Activated B cell treated with CpG ODN at 0.5 μM for 24 hours (primary cell): ENCODE measurements at regions not wholly inside any gene's neighbourhood (a gene's known extent, or its start where the extent isn't known, plus 50 kb on each side); places are given as distances from the start of the nearest gene placed in this dataset.

Experiments used
- ATAC-seq: fragments of 200-7000 bp; cut with Tn5 transposase; one replicate; pipeline ENCODE4 v1.10.0; 2021; ENCODE audit warnings: low read depth, mild to moderate bottlenecking, moderate library complexity
- CTCF ChIA-PET: fragments of 350-600 bp; sonication (Branson Sonifier 250); formaldehyde crosslinking; loops from one replicate; lab custom pipeline; 2021; ENCODE audit warnings: antibody characterized with exemption; lab: Charles Lee
- POLR2A ChIA-PET: fragments of 350-600 bp; sonication (Branson Sonifier 250); formaldehyde crosslinking; loops from one replicate; lab custom pipeline; 2021; ENCODE audit warnings: antibody characterized with exemption; lab: Charles Lee
- DNase-seq: peaks from one replicate; pipeline ENCODE4 v3.0.0; 2022
- H3K27ac Mint-ChIP-seq: one replicate; pipeline ENCODE4 v1.8.0; 2020; ENCODE audit warnings: mixed read lengths
- H3K27me3 Mint-ChIP-seq: one replicate; pipeline ENCODE4 v1.8.0; 2021; ENCODE audit warnings: mixed read lengths
- H3K36me3 Mint-ChIP-seq: one replicate; pipeline ENCODE4 v1.8.0; 2021; ENCODE audit warnings: low read depth, mixed read lengths
- H3K4me1 Mint-ChIP-seq: one replicate; pipeline ENCODE4 v1.8.0; 2021; ENCODE audit warnings: mixed read lengths
- H3K4me3 Mint-ChIP-seq: one replicate; pipeline ENCODE4 v1.8.0; 2020; ENCODE audit warnings: mild to moderate bottlenecking, mixed read lengths
- H3K9me3 Mint-ChIP-seq: one replicate; pipeline ENCODE4 v1.8.0; 2020; ENCODE audit warnings: mixed read lengths
- intact Hi-C: fragments of 100-400 bp; cut with micrococcal nuclease; formaldehyde crosslinking; loops from one replicate; pipeline ENCODE4 v1.15.1; 2024
- TF ChIP-seq, protein P1 (sequence below): fragments of 200-600 bp; IDR thresholded peaks from one replicate; pipeline ENCODE4 v1.8.0; 2022; ENCODE audit warnings: antibody characterized with exemption, mild to moderate bottlenecking

DNA sequence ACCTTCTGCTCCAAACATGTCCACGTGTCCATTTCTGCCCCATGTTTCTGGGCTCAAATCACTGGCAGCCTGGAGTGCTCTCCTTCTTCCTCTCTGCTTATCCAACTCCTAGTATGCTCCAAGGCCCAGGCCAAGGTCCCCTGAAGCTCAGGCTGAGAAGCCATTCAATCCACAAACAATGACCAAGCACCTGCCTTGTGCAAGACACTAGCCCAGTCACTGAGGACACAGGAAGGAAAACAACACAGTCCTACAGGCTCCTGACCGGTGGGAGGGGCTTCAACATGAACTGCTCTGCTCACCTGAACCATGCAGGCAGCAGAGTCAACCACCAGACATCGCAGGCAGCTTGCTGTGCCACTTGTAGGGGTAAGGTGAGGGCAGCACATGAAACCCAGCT, 93.6 kb downstream of the RPL27A start:
- ATAC-seq (no peak), DNase-seq (no peak)
- TF ChIP-seq, protein P1, sequence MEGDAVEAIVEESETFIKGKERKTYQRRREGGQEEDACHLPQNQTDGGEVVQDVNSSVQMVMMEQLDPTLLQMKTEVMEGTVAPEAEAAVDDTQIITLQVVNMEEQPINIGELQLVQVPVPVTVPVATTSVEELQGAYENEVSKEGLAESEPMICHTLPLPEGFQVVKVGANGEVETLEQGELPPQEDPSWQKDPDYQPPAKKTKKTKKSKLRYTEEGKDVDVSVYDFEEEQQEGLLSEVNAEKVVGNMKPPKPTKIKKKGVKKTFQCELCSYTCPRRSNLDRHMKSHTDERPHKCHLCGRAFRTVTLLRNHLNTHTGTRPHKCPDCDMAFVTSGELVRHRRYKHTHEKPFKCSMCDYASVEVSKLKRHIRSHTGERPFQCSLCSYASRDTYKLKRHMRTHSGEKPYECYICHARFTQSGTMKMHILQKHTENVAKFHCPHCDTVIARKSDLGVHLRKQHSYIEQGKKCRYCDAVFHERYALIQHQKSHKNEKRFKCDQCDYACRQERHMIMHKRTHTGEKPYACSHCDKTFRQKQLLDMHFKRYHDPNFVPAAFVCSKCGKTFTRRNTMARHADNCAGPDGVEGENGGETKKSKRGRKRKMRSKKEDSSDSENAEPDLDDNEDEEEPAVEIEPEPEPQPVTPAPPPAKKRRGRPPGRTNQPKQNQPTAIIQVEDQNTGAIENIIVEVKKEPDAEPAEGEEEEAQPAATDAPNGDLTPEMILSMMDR = no peak
- Mint-ChIP-seq H3K36me3 (no peaks in the 10 kb centered on the region), H3K27ac (no peak overlapping the region), H3K4me1 (peaks cover 2% of the 10 kb centered on the region), H3K9me3 (no peaks in the 10 kb centered on the region), H3K4me3 (no peak overlapping the region), H3K27me3 (peaks cover 7% of the 10 kb centered on the region)
- ChIA-PET POLR2A (no interaction called here), CTCF (no interaction called here)
- intact Hi-C loops = no loop called here

GRCh38 chr11:8777907-8778767, 95.5 kb downstream of the RPL27A start:
- ATAC-seq = peak; percentile 21
- H3K27ac Mint-ChIP-seq = no peak overlapping the region

GRCh38 chr11:8779107-8779506, 96.5 kb downstream of the RPL27A start:
- peaks cover 12% of the 10 kb centered on the region for H3K27me3 Mint-ChIP-seq
- no peaks in the 10 kb centered on the region for H3K36me3 Mint-ChIP-seq
- TF ChIP-seq, protein P1 = no peak
- H3K4me1 Mint-ChIP-seq = peaks cover 2% of the 10 kb centered on the region
- ChIA-PET POLR2A (interaction anchor here (0.7 kb wide), 1 partner anchor 16 kb away, joined by 7 read pairs; no protein-coding TSS in a partner anchor), CTCF (interaction anchor here (1.3 kb wide), 1 partner anchor 29 kb away, joined by 3 read pairs; no protein-coding TSS in a partner anchor)
- no peaks in the 10 kb centered on the region for H3K9me3 Mint-ChIP-seq
- intact Hi-C loops = no loop called here
- DNase-seq (no peak), ATAC-seq (no peak)
- H3K27ac Mint-ChIP-seq = no peak overlapping the region
- H3K4me3 Mint-ChIP-seq = no peak overlapping the region

More at GRCh38 chr11:8777907-8778767, 95.5 kb downstream of the RPL27A start:
- no peak for DNase-seq
- Mint-ChIP-seq H3K4me3 (no peak overlapping the region), H3K36me3 (no peaks in the 10 kb centered on the region), H3K27me3 (peaks cover 10% of the 10 kb centered on the region), H3K4me1 (peaks cover 2% of the 10 kb centered on the region), H3K9me3 (no peaks in the 10 kb centered on the region)
- CTCF ChIA-PET = interaction anchor here (1.3 kb wide), 1 partner anchor 29 kb away, joined by 3 read pairs; no protein-coding TSS in a partner anchor
- POLR2A ChIA-PET = interaction anchor here (0.6 kb wide), 1 partner anchor 473 kb away, joined by 5 read pairs; no protein-coding TSS in a partner anchor
- intact Hi-C loops = no loop called here
- TF ChIP-seq, protein P1 = no peak

- Mint-ChIP-seq H3K27me3 (peaks cover 12% of the 10 kb centered on the region), H3K36me3 (no peaks in the 10 kb centered on the region), H3K4me3 (no peak overlapping the region), H3K4me1 (no peaks in the 10 kb centered on the region), H3K9me3 (no peaks in the 10 kb centered on the region), H3K27ac (no peak overlapping the region)
- ATAC-seq = no peak
- no peak for DNase-seq
- intact Hi-C loops = no loop called here
- CTCF ChIA-PET = no interaction called here
- POLR2A ChIA-PET = interaction anchor here (0.7 kb wide), 1 partner anchor 16 kb away, joined by 7 read pairs; no protein-coding TSS in a partner anchor
- TF ChIP-seq, protein P1 = no peak
These were observed 97.1 kb downstream of the RPL27A start for GRCh38 chr11:8779732-8780131.

- H3K27ac Mint-ChIP-seq = no peak overlapping the region
- H3K27me3 Mint-ChIP-seq = peaks cover 12% of the 10 kb centered on the region
- CTCF ChIA-PET = no interaction called here
- no peaks in the 10 kb centered on the region for H3K36me3 Mint-ChIP-seq
- ATAC-seq (no peak), DNase-seq (no peak)
- no peak overlapping the region for H3K4me3 Mint-ChIP-seq
- intact Hi-C loops = no loop called here
- TF ChIP-seq, protein P1 = no peak
- POLR2A ChIA-PET = no interaction called here
- H3K4me1 Mint-ChIP-seq = no peaks in the 10 kb centered on the region
- no peaks in the 10 kb centered on the region for H3K9me3 Mint-ChIP-seq
These were observed 102.4 kb downstream of the RPL27A start for GRCh38 chr11:8784954-8785353.
